CD4-positive, alpha-beta T cell treated with Interleukin-6 at 100 ng/mL for 8 hours (primary cell): ENCODE measurements at regions not wholly inside any gene's neighbourhood (a gene's known extent, or its start where the extent isn't known, plus 50 kb on each side); places are given as distances from the start of the nearest gene placed in this dataset.

Experiments used
- DNase-seq: peaks from one replicate; pipeline ENCODE4 v3.0.0-alpha.2; 2020; ENCODE audit warnings: mixed read lengths, low spot score

- no peak for DNase-seq
Observed at GRCh38 chr13:73514208-73514607, 455.4 kb downstream of the KLF5 start.

- no peak for DNase-seq
Observed at GRCh38 chr13:73513751-73514150, 454.9 kb downstream of the KLF5 start.

DNA sequence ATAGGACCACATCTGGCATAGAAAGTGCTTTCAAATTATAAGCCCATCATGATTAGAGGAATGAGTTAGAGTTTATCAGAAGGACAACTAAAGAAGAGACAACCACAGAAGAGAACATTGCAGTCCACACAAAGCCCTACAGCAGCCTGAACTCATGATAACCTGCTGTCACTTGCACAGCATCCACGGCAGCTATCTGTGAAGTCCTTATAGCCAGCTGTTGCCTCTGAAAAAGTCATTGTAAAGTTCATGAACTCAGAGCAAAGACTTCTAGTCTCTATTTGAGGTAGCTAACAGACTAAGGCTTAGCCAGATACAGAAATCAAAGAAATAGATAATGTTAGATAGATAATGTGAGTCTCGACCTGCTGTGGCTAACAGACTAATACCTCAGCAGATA is 450.0 kb downstream of the KLF5 start:
- no peak for DNase-seq

- DNase-seq = no peak
Observed at GRCh38 chr13:73505376-73505890, 446.6 kb downstream of the KLF5 start.

- no peak for DNase-seq
Observed at GRCh38 chr13:73499695-73500094, 440.9 kb downstream of the KLF5 start.

DNA sequence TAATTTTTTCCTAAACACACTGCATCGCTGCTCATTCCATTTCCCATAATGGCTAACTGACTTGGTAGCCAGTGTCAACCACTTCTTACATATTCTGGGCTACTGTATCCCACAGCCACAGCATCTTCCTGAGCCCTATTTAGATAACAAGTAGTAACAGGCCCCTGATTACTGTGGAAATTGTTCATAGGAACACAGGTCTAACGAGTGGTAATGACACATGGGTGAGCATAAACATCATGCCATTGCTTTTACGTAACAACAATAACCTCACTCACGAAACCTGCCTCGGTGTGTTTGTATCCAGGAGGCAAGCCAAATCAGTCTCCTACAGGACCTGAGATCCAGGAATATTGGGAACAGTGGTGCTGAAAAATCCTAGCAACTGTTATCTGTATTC is 438.6 kb downstream of the KLF5 start:
- DNase-seq = no peak

- no peak for DNase-seq
Observed at GRCh38 chr13:73496711-73497110, 437.9 kb downstream of the KLF5 start.

GRCh38 chr13:73492811-73493210 is 434.0 kb downstream of the KLF5 start:
- DNase-seq = no peak

GRCh38 chr13:73482556-73482955 is 423.8 kb downstream of the KLF5 start:
- DNase-seq = no peak

GRCh38 chr13:73481886-73482445 is 423.2 kb downstream of the KLF5 start:
- DNase-seq = no peak

- DNase-seq = no peak
Observed at GRCh38 chr13:73480779-73481559, 422.2 kb downstream of the KLF5 start.

DNA sequence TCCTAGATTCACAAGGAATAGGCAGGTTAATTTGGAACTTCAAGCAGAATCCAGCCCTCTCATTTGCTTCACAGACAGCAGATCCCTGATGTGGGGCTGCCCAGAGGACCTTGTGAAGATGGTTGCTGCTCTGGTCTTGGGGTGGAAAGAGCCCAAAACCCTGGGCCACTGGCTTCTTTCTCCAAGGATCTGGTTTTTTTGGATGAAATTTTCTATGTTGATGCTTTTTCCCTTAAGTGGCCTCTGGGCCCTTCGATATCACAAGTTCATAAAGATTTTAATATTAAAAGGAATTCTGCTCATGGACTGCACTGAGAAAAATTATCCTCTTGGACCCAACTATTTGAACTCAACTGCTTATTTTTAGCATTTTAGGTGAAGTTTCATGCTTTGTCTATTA is 421.1 kb downstream of the KLF5 start:
- DNase-seq = no peak

- no peak for DNase-seq
Observed at GRCh38 chr13:73479351-73479750, 420.5 kb downstream of the KLF5 start.

DNA sequence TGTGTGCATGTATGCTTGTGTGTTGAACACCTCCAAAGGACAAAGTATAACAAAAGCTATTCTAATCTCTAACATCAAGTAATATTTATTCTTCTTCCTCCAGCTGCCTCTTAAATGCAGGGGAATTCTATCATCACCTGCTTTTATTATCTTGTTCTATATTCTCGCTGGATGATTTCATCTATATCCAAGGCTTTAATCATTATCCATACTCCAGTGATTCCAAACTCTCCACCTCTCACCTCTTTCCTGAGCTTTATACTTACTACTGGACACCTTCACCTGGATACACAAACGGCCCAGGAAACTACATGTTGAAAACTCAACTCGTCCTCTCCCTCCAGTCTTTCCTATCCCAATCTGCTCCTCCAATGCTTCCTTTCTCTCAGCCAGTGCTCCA is 418.6 kb downstream of the KLF5 start:
- no peak for DNase-seq

DNA sequence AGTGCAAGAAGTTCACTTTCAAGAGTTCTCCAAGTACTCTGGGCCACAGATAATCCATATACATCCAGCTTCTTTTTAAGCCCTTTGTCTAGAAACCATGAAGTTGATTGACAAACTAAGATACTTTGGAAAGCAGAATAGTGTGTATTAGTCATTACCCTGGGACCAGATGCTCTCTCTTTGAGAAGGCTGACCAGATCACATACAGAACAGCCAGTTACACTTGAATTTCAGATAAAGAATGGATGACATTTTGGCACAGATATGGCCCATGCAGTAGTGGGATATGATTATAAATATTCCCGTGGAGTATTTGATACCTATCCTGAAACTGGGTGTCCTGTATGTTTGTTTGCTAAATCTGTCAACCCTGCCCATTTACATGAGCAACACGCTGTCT is 414.2 kb downstream of the KLF5 start:
- no peak for DNase-seq

GRCh38 chr13:73467125-73467524 is 408.3 kb downstream of the KLF5 start:
- DNase-seq = no peak

DNA sequence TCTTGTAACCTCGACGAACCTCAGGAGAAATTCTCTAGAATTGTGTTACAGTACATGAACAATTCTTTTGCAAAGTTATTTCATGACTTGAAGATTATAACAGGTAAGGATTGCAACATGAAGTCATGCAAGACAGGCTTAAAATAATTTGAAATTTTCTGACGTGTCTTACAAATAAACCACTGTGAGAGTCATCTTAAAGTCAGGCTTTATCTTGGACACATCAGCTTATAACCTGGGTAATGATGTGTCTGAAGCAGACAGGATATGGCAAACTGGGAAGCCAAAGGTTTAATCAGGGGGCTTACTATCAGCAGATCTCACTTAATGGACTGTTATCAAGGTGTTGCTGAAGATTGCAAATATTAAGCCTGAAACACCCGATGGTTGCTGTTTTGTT is 407.8 kb downstream of the KLF5 start:
- DNase-seq = no peak

DNA sequence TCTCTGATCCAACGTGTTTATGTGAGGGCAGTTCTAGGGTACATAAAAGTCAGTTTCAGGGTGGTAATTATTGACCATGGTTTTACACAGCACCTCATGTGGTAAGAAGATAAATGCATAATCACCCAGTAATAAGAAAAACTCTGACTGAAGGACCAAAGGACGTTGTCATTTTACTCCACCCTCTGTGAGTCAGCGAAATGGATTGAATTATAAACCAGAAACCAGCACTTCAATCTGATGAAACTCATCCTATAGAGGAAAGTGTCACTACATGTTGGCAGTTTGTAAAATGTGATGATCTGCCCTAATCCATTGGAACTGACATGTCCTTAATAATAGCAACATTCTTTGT is 406.8 kb downstream of the KLF5 start:
- no peak for DNase-seq

DNA sequence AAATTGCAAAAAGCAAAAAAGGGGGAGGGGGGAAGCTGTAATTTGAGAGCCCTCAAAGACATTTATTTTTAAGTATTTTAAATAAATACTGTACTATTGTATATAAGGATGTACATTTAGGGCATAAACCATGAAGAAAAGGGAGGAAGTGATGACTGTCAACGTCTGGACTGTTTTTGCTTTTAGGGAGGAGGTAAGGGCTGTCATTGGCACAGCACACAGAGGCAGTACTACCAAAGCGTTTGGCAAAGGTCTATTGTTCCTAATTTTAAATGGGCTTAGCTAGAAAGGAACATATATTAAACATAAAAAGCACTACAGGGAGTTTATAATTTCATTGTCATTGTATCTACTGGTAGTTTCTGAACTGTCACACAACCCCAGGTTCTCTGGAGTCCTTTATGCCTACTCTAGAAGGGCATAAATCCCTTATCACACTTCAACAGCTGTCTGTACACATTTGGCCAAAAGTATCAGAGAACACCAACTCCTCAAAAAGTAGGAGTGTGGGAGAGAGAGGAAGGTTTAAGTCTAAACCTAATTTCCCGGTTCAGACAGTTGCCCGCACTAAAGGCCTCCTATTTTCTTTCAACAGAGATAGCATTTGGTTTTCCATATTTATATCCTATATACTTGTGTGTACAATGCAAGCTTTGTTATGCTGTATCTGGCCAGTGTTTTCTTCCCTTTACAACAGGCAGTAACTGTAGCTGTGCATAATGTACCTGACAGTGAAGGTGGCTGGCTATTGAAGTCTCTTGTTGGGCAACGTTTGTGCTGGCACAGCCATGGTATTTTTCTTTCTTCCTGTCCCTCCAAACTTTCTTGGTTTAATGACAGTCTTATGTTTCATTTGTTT is 406.2 kb downstream of the KLF5 start:
- no peak for DNase-seq

GRCh38 chr13:73462241-73462640 is 403.4 kb downstream of the KLF5 start:
- DNase-seq = no peak

- DNase-seq = no peak
Observed at GRCh38 chr13:73451221-73452029, 392.6 kb downstream of the KLF5 start.

- no peak for DNase-seq
Observed at GRCh38 chr13:73450583-73450982, 391.8 kb downstream of the KLF5 start.
